SK-MEL-5 (cell line): ENCODE measurements at regions not wholly inside any gene's neighbourhood (a gene's known extent, or its start where the extent isn't known, plus 50 kb on each side); places are given as distances from the start of the nearest gene placed in this dataset.

Experiments
- DNase-seq: peaks from one replicate; pipeline ENCODE4 v3.0.0-alpha.2; 2016; ENCODE audit warnings: low read depth, low spot score
- in situ Hi-C: cut with HindIII; loops from 2 replicates; pipeline ENCODE4 v1.10.0; 2016; ENCODE audit warnings: low sequenced_read_pairs, high pct_unique_total_duplicates, low pct_unique_long_range_greater_than_20kb

GRCh38 chr17:73791631-73792030 lies 147.4 kb upstream of the SDK2 start:
- in situ Hi-C loops = no loop called here

GRCh38 chr17:73792994-73793393 lies 148.7 kb upstream of the SDK2 start:
- DNase-seq = no peak
- in situ Hi-C loops = no loop called here

More at GRCh38 chr17:73791631-73792030, 147.4 kb upstream of the SDK2 start:
- DNase-seq = no peak

GRCh38 chr17:73794336-73794735 lies 150.1 kb upstream of the SDK2 start:
- DNase-seq = no peak
- in situ Hi-C loops = no loop called here

- no peak for DNase-seq
- in situ Hi-C loops = no loop called here
Observed at GRCh38 chr17:73795730-73796129, 151.5 kb upstream of the SDK2 start.

GRCh38 chr17:73797594-73798110 lies 153.4 kb upstream of the SDK2 start:
- in situ Hi-C loops = no loop called here
- DNase-seq = no peak

GRCh38 chr17:73798111-73798748 lies 154.0 kb upstream of the SDK2 start:
- in situ Hi-C loops = no loop called here
- DNase-seq = no peak

- no peak for DNase-seq
- in situ Hi-C loops = no loop called here
Observed at GRCh38 chr17:73799096-73799495, 154.9 kb upstream of the SDK2 start.

GRCh38 chr17:73799781-73800627 lies 155.8 kb upstream of the SDK2 start:
- in situ Hi-C loops = no loop called here
- DNase-seq = no peak

GRCh38 chr17:73800893-73801292 lies 156.6 kb upstream of the SDK2 start:
- DNase-seq = no peak
- in situ Hi-C loops = no loop called here

- peak; percentile 23 for DNase-seq
Observed at GRCh38 chr17:73801455-73802100, 157.3 kb upstream of the SDK2 start.

GRCh38 chr17:73802314-73802713 lies 158.1 kb upstream of the SDK2 start:
- in situ Hi-C loops = no loop called here
- DNase-seq = no peak

More at GRCh38 chr17:73801455-73802100, 157.3 kb upstream of the SDK2 start:
- in situ Hi-C loops = no loop called here

- DNase-seq = no peak
- in situ Hi-C loops = no loop called here
Observed at GRCh38 chr17:73802871-73803270, 158.6 kb upstream of the SDK2 start.

- in situ Hi-C loops = no loop called here
- no peak for DNase-seq
Observed at GRCh38 chr17:73803964-73804435, 159.8 kb upstream of the SDK2 start.

GRCh38 chr17:73806768-73807167 lies 162.5 kb upstream of the SDK2 start:
- in situ Hi-C loops = no loop called here
- DNase-seq = no peak

GRCh38 chr17:73813201-73813600 lies 169.0 kb upstream of the SDK2 start:
- no peak for DNase-seq
- in situ Hi-C loops = no loop called here

- in situ Hi-C loops = no loop called here
- DNase-seq = no peak
Observed at GRCh38 chr17:73814075-73814474, 169.8 kb upstream of the SDK2 start.

- no peak for DNase-seq
Observed at GRCh38 chr17:73815474-73815873, 171.2 kb upstream of the SDK2 start.

More at GRCh38 chr17:73815474-73815873, 171.2 kb upstream of the SDK2 start:
- in situ Hi-C loops = no loop called here
